A673 (cell line): ENCODE measurements at regions not wholly inside any gene's neighbourhood (a gene's known extent, or its start where the extent isn't known, plus 50 kb on each side); places are given as distances from the start of the nearest gene placed in this dataset.

Experiments used
- CTCF ChIP-seq: fragments of 300-800, 200-600 bp; sonication (generic); conservative IDR thresholded peaks from 2 replicates; pipeline ENCODE4 v1.5.1; 2017; ENCODE audit warnings: low read depth, mild to moderate bottlenecking, antibody characterized with exemption, low read length, moderate library complexity, mixed read lengths
- EZH2 ChIP-seq: fragments of 200-600 bp; sonication (generic); IDR thresholded peaks from 2 replicates; pipeline ENCODE4 v1.6.1; 2017; ENCODE audit warnings: borderline replicate concordance, low read depth, mild to moderate bottlenecking, mixed read lengths, antibody characterized with exemption, low read length; ENCODE audit not compliant: poor library complexity, severe bottlenecking

DNA sequence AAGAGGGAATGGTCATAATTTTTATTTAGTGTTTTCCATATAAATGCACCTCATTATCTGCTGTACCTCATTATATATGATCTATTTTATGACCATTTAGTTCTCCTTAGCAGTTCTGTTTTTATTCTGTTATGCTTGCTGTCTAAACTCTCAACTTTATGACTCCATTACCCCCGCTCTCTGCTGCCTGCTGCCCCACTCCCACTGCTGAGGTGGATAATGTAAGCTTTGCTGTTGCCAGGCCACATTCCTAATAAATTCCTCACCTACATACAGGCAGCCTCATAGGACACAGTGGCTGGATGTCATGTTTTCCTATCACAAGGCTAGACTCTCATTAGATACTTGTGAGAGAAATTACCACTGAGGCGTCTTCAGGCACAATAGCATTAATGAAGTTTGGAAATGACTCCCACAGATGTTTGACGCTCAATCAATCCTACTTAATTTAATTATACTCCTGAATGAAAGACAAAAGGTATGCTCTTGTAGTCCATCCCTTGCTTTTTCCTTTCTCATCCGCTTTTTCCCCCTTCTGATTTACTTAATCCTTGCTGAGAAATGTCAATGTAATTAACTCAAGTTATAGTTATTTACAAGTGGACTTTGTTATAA lies 497.5 kb upstream of the IGFBP7 start:
- no peak for TF ChIP-seq CTCF
- TF ChIP-seq EZH2 = no peak
